Spinal cord (tissue), 9 donors: ENCODE measurements at regions not wholly inside any gene's neighbourhood (a gene's known extent, or its start where the extent isn't known, plus 50 kb on each side); places are given as distances from the start of the nearest gene placed in this dataset.
"Not testable (repeated sequence)": the region's sequence is repeated elsewhere in the genome, so short reads cannot be mapped to it uniquely, and the experiment has no call there.

ENCODE experiments used
- DNase-seq, 6 donors: peaks; one replicate each; pipeline versions ENCODE4 v3.0.0 to v3.0.0-alpha.2; 2013 to 2015; ENCODE audit warnings: low spot score in 6 of 6, low read depth in 4 of 6
- H3K27ac ChIP-seq: one replicate; pipeline ENCODE4 v1.5.1; 2013; ENCODE audit warnings: low read depth, low read length, control low read depth
- H3K27me3 ChIP-seq: one replicate; pipeline ENCODE4 v1.6.1; 2013; ENCODE audit warnings: low read length; ENCODE audit not compliant: control insufficient read depth, insufficient read depth
- H3K36me3 ChIP-seq: one replicate; pipeline ENCODE4 v1.6.1; 2013; ENCODE audit warnings: low read length; ENCODE audit not compliant: control insufficient read depth, insufficient read depth
- H3K4me1 ChIP-seq: one replicate; pipeline ENCODE4 v1.6.1; 2013; ENCODE audit warnings: low read length; ENCODE audit not compliant: control insufficient read depth, insufficient read depth
- H3K4me3 ChIP-seq: one replicate; pipeline ENCODE4 v1.5.1; 2013; ENCODE audit warnings: low read depth, low read length, control low read depth
- H3K9me3 ChIP-seq: one replicate; pipeline ENCODE4 v1.6.1; 2013; ENCODE audit warnings: low read length; ENCODE audit not compliant: control insufficient read depth, insufficient read depth
- WGBS: methylation state at CpG from one replicate; pipeline ENCODE4 v1.1.5; 2013; ENCODE audit warnings: missing lambda C conversion rate; ENCODE audit not compliant: insufficient coverage; 5-methylcytosine and 5-hydroxymethylcytosine counted together
- donor health status: healthy.

- Histone ChIP-seq H3K9me3 (no peaks in the 10 kb centered on the region), H3K27ac (no peak overlapping the region)
- no peak for DNase-seq
Observed at GRCh38 chr7:153550173-153550572, 502.0 kb upstream of the DPP6 start.

GRCh38 chr7:153564391-153564790 is 487.8 kb upstream of the DPP6 start:
- Histone ChIP-seq H3K27me3 (no peaks in the 10 kb centered on the region), H3K36me3 (no peaks in the 10 kb centered on the region), H3K4me3 (no peak overlapping the region), H3K27ac (no peak overlapping the region), H3K4me1 (no peaks in the 10 kb centered on the region), H3K9me3 (peaks cover 4% of the 10 kb centered on the region)
- 80% methylated on average over 1 of the region's 6 CpGs for whole genome bisulfite sequencing
- DNase-seq: peak in 1 of 6 donors; percentile 33

More at GRCh38 chr7:153550173-153550572, 502.0 kb upstream of the DPP6 start:
- no peaks in the 10 kb centered on the region for H3K4me1 ChIP-seq
- WGBS: no CpG with 5 or more reads among the region's 1 CpG
- H3K27me3 ChIP-seq: no peaks in the 10 kb centered on the region
- no peaks in the 10 kb centered on the region for H3K36me3 ChIP-seq
- no peak overlapping the region for H3K4me3 ChIP-seq

GRCh38 chr7:153566324-153566723 is 485.9 kb upstream of the DPP6 start:
- Histone ChIP-seq H3K27ac (no peak overlapping the region), H3K4me3 (no peak overlapping the region), H3K36me3 (no peaks in the 10 kb centered on the region), H3K9me3 (peaks cover 7% of the 10 kb centered on the region), H3K27me3 (no peaks in the 10 kb centered on the region), H3K4me1 (no peaks in the 10 kb centered on the region)
- 89% methylated on average over 2 of the region's 6 CpGs for WGBS
- no peak for DNase-seq

GRCh38 chr7:153567426-153567825 is 484.8 kb upstream of the DPP6 start:
- WGBS: 52% methylated on average over 2 of the region's 5 CpGs
- DNase-seq: peak in 2 of 6 donors; percentile 17 to 54
- Histone ChIP-seq H3K27me3 (no peaks in the 10 kb centered on the region), H3K36me3 (no peaks in the 10 kb centered on the region), H3K9me3 (peaks cover 7% of the 10 kb centered on the region), H3K4me1 (no peaks in the 10 kb centered on the region), H3K4me3 (no peak overlapping the region), H3K27ac (no peak overlapping the region)

DNA sequence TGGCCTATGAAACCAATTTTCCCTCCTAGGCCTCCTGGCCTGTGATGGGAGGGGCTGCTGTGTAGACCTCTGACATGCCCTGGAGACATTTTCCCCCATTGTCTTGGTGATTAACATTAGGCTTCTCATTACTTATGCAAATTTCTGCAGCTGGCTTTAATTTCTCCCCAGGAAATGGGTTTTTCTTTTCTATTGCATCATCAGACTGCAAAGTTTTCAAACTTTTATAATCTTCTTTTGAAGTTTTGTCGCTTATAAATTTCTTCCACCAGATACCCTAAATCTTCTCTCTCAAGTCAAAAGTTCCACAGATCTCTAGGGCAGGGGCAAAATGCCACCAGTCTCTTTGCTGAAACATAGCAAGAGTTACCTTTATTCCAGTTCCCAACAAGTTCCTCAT is 482.7 kb upstream of the DPP6 start:
- WGBS: 89% methylated on average over 1 of the region's 1 CpG

GRCh38 chr7:153576096-153576495 is 476.1 kb upstream of the DPP6 start:
- 100% methylated on average over 1 of the region's 1 CpG for WGBS
- no peak overlapping the region for H3K4me3 ChIP-seq
- no peaks in the 10 kb centered on the region for H3K36me3 ChIP-seq
- DNase-seq: no peak
- no peaks in the 10 kb centered on the region for H3K4me1 ChIP-seq
- peaks cover 13% of the 10 kb centered on the region for H3K9me3 ChIP-seq
- H3K27ac ChIP-seq: no peak overlapping the region
- H3K27me3 ChIP-seq: no peaks in the 10 kb centered on the region

More for the DNA sequence above, 482.7 kb upstream of the DPP6 start:
- H3K36me3 ChIP-seq, H3K4me3 ChIP-seq, H3K9me3 ChIP-seq, H3K27me3 ChIP-seq, H3K4me1 ChIP-seq, H3K27ac ChIP-seq, DNase-seq: not testable (repeated sequence)

- H3K27me3 ChIP-seq: no peaks in the 10 kb centered on the region
- H3K27ac ChIP-seq: no peak overlapping the region
- DNase-seq: no peak
- WGBS: 71% methylated on average over 1 of the region's 3 CpGs
- H3K4me3 ChIP-seq: no peak overlapping the region
- no peaks in the 10 kb centered on the region for H3K36me3 ChIP-seq
- H3K9me3 ChIP-seq: peaks cover 6% of the 10 kb centered on the region
- H3K4me1 ChIP-seq: no peaks in the 10 kb centered on the region
Observed at GRCh38 chr7:153581419-153581818, 470.8 kb upstream of the DPP6 start.

DNA sequence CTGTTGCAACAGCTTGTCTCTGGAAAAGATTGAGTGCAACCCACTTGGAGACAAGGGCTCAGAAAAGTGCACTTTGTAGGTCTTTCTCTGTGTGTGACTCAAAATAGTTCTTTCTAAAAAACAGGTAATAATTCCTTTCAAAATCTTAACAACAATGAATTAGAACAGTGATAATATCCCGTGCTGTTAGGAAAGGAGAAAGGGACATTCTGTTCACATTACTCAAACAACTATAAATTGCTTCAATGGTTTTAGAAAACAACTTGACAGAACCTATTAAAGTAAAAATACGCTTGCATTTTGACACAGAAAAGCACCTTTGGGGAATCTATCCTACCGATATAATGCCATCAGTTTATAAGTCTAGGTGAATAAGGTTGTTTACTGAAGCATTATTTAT is 468.1 kb upstream of the DPP6 start:
- no CpG with 5 or more reads among the region's 3 CpGs for WGBS
- H3K4me1 ChIP-seq: no peaks in the 10 kb centered on the region
- no peak overlapping the region for H3K27ac ChIP-seq
- H3K27me3 ChIP-seq: no peaks in the 10 kb centered on the region
- no peaks in the 10 kb centered on the region for H3K36me3 ChIP-seq
- H3K9me3 ChIP-seq: no peaks in the 10 kb centered on the region
- DNase-seq: peak in 1 of 6 donors; percentile 56
- H3K4me3 ChIP-seq: no peak overlapping the region

DNA sequence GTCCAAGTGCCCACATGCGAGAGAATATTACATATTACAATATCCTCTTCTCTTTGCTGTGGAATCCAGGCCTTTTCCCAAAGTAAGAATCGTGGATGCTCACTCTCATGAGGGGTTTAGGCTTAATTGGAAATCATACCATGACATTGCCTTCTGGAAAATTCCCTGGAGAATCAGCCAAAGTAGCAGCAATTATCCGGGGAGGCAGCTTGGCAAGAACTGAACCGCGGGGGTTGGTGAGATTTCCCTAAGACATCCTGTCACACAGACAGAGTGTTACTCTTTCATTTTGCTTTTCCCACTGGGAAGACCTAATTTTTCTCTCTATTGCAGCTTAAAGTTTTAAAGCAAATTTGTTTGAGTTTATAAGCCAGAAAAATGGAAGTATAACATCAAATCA is 463.6 kb upstream of the DPP6 start:
- Histone ChIP-seq H3K36me3 (no peaks in the 10 kb centered on the region), H3K4me3 (no peak overlapping the region), H3K4me1 (no peaks in the 10 kb centered on the region), H3K9me3 (no peaks in the 10 kb centered on the region), H3K27me3 (no peaks in the 10 kb centered on the region), H3K27ac (no peak overlapping the region)
- peak in 2 of 6 donors; percentile 14 to 78 for DNase-seq
- 74% methylated on average over 3 of the region's 5 CpGs for WGBS

DNA sequence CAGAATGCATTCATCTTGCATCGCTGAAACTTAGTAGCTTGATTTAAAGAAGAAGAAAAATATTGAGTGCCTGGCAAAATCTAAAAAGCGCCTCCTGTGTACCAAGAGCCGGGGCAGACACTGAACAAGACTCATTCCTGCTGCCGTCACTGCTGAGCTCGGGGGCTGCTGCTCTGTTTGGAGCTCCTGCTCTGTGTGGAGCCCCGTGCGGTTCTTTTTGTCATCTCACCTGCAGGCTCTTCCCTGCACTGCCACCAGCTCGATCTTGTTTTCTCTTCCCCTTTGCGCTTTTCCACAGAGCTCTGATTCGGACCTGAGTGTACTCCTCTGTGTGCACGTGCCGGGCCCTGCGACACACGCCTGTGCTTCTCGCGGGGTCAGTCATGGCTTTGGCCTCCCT is 462.1 kb upstream of the DPP6 start:
- Histone ChIP-seq H3K27ac (no peak overlapping the region), H3K36me3 (no peaks in the 10 kb centered on the region), H3K4me3 (no peak overlapping the region), H3K9me3 (no peaks in the 10 kb centered on the region), H3K27me3 (no peaks in the 10 kb centered on the region), H3K4me1 (no peaks in the 10 kb centered on the region)
- no peak for DNase-seq
- WGBS: 77% methylated on average over 15 of the region's 16 CpGs
